Islet of Langerhans (tissue), 1 donor: ENCODE measurements at regions not wholly inside any gene's neighbourhood (a gene's known extent, or its start where the extent isn't known, plus 50 kb on each side); places are given as distances from the start of the nearest gene placed in this dataset.
"Not testable (repeated sequence)": the region's sequence is repeated elsewhere in the genome, so short reads cannot be mapped to it uniquely, and the experiment has no call there.

Experiments used
- FAIRE-seq: peaks from one replicate; lab custom pipeline; 2011; peaks lifted over from hg19 to GRCh38; lab: Jason Lieb, UNC

- no peak for FAIRE-seq
Observed at GRCh38 chr13:90542959-90543505, 804.5 kb upstream of the MIR17HG start.

- no peak for FAIRE-seq
Observed at GRCh38 chr13:90545070-90545840, 802.2 kb upstream of the MIR17HG start.

GRCh38 chr13:90547272-90547790 is 800.2 kb upstream of the MIR17HG start:
- FAIRE-seq = no peak

- FAIRE-seq = no peak
Observed at GRCh38 chr13:90551253-90551652, 796.2 kb upstream of the MIR17HG start.

- FAIRE-seq = no peak
Observed at GRCh38 chr13:90552702-90553101, 794.8 kb upstream of the MIR17HG start.

GRCh38 chr13:90553159-90553558 is 794.3 kb upstream of the MIR17HG start:
- no peak for FAIRE-seq

- no peak for FAIRE-seq
Observed at GRCh38 chr13:90557626-90558025, 789.9 kb upstream of the MIR17HG start.

GRCh38 chr13:90562443-90562842 is 785.0 kb upstream of the MIR17HG start:
- FAIRE-seq = no peak

- FAIRE-seq = no peak
Observed at GRCh38 chr13:90564096-90564495, 783.4 kb upstream of the MIR17HG start.

GRCh38 chr13:90564566-90564965 is 782.9 kb upstream of the MIR17HG start:
- FAIRE-seq = no peak

- FAIRE-seq = no peak
Observed at GRCh38 chr13:90565985-90566713, 781.3 kb upstream of the MIR17HG start.

GRCh38 chr13:90568165-90568564 is 779.3 kb upstream of the MIR17HG start:
- no peak for FAIRE-seq

- no peak for FAIRE-seq
Observed at GRCh38 chr13:90576067-90576466, 771.4 kb upstream of the MIR17HG start.

- FAIRE-seq = no peak
Observed at GRCh38 chr13:90577726-90578125, 769.8 kb upstream of the MIR17HG start.

GRCh38 chr13:90585392-90585791 is 762.1 kb upstream of the MIR17HG start:
- FAIRE-seq = no peak

- no peak for FAIRE-seq
Observed at GRCh38 chr13:90591260-90591926, 756.1 kb upstream of the MIR17HG start.

GRCh38 chr13:90591927-90592268 is 755.6 kb upstream of the MIR17HG start:
- no peak for FAIRE-seq

- no peak for FAIRE-seq
Observed at GRCh38 chr13:90592943-90593342, 754.5 kb upstream of the MIR17HG start.

- FAIRE-seq = no peak
Observed at GRCh38 chr13:90594681-90595080, 752.8 kb upstream of the MIR17HG start.

- peak; percentile 27 for FAIRE-seq
Observed at GRCh38 chr13:90605664-90606063, 741.8 kb upstream of the MIR17HG start.

- not testable (repeated sequence) for FAIRE-seq
Observed at GRCh38 chr13:90606921-90607320, 740.6 kb upstream of the MIR17HG start.

GRCh38 chr13:90612391-90612790 is 735.1 kb upstream of the MIR17HG start:
- peak; percentile 30 for FAIRE-seq
